Lower leg skin (tissue), 3 donors: ENCODE measurements at regions not wholly inside any gene's neighbourhood (a gene's known extent, or its start where the extent isn't known, plus 50 kb on each side); places are given as distances from the start of the nearest gene placed in this dataset.

Experiments
- CTCF ChIP-seq, 3 donors: fragments of 450-650 bp; IDR thresholded peaks; one replicate each; pipeline ENCODE4 v1.5.1; 2016; ENCODE audit warnings: antibody characterized with exemption in 3 of 3, mild to moderate bottlenecking in 3 of 3, moderate library complexity in 2 of 3
- POLR2A ChIP-seq, 2 donors: fragments of 450-650 bp; IDR thresholded peaks; one replicate each; pipeline ENCODE4 v1.6.1; 2016 to 2017; ENCODE audit warnings: antibody characterized with exemption in 2 of 2, mild to moderate bottlenecking in 1 of 2, moderate library complexity in 1 of 2

DNA sequence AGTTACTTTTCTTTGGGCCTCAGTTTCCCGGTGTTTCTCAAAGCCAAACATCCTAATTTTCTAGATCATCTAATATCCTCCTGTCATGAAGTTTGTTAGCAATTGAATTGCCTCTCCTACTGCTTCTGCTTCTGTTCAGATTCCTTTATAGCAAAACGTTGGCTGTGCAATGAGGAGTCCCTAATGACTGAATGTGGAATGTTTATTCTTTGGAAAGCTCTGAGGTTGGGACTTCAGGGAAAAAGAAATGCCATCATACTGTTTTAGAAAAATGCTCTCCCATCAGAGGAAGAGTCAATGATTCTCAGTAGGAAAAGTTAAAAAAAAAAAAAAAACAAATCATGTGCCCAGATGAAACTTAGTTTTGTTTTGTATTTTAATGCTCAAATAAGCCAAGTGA lies 268.7 kb upstream of the PAPPA start:
- TF ChIP-seq POLR2A (IDR thresholded peaks at IDR 0.05), result no peak
- TF ChIP-seq CTCF (IDR thresholded peaks at IDR 0.05), result no peak
